Stimulated activated CD4-positive, alpha-beta T cell treated with anti-CD3 and anti-CD28 coated beads, Interleukin-15, amount 100 ng/mL, for 24 hours (primary cell): ENCODE measurements at regions not wholly inside any gene's neighbourhood (a gene's known extent, or its start where the extent isn't known, plus 50 kb on each side); places are given as distances from the start of the nearest gene placed in this dataset.
"Not testable (repeated sequence)": the region's sequence is repeated elsewhere in the genome, so short reads cannot be mapped to it uniquely, and the experiment has no call there.

ENCODE experiments used
- DNase-seq: peaks from one replicate; pipeline ENCODE4 v3.0.0-alpha.2; 2020

GRCh38 chr6:47180633-47181032, 129.1 kb downstream of the TNFRSF21 start:
- DNase-seq, result no peak

- no peak for DNase-seq
These were observed 130.4 kb downstream of the TNFRSF21 start for GRCh38 chr6:47179286-47179685.

GRCh38 chr6:47175656-47176055, 133.5 kb upstream of the ADGRF1 start:
- no peak for DNase-seq

DNA sequence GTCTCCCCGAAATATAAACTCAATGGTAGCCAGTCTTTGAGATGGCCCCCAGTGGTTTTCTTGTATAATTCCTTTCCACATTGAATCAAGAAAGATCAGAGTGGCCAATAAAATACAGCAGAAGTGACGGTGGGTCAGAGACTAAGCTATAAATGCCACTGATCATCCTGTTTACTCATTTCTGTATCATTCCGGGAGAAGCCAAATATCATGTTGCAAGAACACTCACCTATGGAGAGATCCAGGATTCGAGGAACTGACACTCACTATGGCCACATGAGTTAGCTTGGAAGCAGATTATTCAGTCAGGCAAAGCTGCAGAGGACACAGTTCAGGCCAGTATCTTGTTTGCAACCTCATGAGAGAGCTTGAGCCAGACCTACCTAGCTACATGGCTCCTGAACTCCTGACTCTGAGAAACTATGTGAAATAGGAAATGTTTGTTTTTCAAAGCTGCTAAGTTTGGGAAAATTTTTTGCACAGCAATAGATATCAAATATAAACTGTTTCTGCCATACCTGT, 132.4 kb upstream of the ADGRF1 start:
- no peak for DNase-seq

- DNase-seq, result not testable (repeated sequence)
These were observed 131.9 kb upstream of the ADGRF1 start for GRCh38 chr6:47174063-47174462.

- not testable (repeated sequence) for DNase-seq
These were observed 131.0 kb upstream of the ADGRF1 start for GRCh38 chr6:47173145-47173544.

- no peak for DNase-seq
These were observed 128.4 kb upstream of the ADGRF1 start for GRCh38 chr6:47170617-47170947.

DNA sequence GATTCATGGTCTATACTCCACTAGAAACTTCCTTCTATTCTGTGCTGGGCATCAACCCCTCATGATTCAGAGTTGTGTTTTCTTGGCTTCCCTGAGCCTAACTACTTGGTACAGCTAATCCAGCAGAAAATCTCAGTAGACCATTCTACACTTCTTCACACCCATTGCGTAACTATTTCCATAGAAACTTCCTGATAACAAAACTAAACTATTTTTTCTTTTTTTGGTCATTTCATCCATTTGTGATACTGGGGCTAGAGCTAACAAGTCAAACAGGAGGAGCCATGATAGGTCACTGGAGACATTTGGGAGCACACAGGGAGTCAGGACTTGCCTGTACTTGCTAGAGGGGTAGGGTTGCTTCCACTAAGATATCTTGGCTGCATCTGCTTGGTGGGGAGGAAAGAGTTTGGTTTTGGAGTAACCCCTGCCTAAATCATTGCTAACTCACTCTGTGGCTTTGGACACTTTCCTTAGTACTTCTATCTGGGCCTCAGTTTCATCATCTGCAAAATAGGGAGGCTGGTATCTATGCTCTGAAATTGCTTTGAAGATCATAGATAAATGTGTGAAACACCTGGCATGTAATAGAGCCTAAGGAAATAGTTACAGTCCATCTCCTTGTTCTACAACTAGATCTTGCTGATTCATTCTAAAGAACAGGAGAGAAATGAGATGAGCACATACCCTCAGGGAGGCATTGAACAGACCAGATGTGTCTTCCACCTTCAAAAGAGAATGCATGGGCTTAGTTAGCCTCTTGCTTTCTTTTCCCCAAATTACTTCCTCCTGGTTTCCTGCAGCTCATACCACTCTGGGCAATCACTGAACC, 127.9 kb upstream of the ADGRF1 start:
- no peak for DNase-seq

DNA sequence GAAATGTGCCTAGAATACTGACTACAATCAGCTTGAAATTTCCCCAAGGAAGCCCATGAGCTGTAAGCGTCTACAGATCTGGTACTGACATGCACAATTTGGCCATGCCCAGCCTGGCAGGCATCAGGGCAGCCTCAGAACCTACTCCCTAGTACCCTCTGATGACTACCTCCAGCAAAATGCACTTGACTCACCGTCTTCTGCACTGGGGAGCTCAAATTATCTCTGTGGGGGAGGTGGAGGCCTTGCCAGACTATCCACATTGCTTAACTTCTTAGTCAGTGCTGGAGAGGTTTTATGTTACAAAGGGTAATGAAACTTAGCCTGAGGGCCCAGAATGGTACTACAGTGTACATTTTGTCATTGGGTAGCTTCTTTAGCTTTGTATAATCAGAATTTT, 126.0 kb upstream of the ADGRF1 start:
- no peak for DNase-seq

DNA sequence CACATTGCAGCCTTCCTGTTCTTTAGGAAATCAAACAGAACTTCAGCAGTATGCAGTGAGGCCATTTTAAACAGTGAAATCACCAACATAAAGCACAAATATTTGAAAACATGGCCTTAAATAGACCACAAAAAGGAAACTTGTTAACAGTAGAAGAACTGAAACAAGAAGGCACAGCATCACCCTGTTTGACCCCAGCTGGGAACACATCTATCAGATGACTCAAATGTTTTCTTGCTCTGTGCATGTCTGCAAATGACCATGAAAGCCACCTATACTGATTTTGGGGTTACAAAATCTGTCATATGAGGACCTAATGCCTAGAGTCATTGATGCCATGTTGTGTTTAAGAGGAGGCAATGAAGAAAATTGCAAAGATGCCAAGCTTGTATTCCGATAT, 123.8 kb upstream of the ADGRF1 start:
- no peak for DNase-seq

DNA sequence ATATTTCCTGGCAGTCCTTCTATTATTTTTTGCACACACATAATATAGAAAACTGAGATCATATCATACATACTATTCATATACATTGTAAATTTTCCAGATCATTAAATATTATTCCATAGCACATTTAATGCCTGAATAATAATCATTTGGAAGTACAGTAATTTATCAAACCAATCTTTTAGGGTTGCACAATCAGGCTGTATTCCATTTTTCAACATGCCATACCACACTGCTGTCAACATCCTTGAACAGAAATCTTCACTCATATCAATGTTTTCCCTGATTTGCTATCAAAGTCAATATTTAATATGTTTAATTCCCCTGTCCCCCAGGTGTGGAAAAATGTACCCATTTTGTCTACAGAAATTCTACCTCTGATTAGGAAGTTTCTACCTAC, 122.7 kb upstream of the ADGRF1 start:
- DNase-seq, result no peak

DNA sequence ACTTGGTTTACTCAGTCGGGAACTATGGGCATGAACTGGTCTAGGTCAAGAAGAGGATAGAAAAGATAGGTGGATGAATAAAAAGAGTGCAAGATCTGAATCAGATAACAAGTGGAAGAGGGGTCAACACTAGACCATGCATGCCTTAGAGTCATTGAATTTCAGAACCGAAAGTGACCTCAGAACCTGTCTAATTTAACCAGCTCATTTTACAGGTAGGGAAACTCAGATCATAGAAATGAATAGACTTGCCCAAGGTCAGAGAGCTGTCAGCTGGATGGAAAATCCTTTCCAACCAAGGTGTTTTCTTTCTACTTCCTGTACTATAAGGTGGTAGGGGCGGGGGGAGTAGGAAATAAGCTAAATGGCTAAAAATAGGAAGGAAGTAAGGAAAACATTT, 121.4 kb upstream of the ADGRF1 start:
- no peak for DNase-seq

DNA sequence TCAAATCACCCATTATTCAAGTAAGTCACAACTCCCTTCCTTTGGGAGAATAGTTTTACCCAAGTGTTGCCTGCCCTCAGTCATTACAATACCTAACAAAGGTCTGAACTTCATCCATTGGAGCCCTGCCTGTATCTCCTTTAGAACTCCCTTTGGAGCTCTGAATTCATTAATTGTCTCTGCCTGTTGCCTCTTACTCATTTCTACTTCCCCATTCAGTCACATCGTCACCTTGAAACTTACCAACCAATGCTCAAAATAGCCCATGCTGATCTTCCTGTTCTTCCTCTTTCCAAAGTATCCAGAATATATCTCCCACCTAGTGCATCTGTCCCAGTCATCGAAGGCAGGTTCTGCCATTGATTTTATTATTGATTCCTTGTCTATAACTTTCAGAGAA, 120.7 kb upstream of the ADGRF1 start:
- DNase-seq, result no peak

DNA sequence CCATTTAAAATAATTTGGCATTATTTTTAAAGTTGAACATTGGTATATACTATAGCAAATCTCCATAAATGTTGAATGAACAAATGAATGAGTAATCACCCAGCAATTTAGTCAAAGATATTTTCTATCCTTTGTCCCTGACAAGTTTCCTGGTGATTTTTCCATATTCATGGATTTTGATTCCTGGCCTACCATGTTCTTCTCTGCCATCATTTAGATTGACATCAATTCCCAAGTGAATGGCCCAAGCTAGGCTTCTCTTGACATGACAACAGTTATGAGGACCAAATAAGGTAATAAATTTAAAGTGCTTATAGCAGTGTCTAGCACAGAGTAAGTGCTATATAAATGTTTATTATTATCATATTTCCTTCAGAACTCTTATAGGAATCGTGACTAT, 120.1 kb upstream of the ADGRF1 start:
- no peak for DNase-seq

DNA sequence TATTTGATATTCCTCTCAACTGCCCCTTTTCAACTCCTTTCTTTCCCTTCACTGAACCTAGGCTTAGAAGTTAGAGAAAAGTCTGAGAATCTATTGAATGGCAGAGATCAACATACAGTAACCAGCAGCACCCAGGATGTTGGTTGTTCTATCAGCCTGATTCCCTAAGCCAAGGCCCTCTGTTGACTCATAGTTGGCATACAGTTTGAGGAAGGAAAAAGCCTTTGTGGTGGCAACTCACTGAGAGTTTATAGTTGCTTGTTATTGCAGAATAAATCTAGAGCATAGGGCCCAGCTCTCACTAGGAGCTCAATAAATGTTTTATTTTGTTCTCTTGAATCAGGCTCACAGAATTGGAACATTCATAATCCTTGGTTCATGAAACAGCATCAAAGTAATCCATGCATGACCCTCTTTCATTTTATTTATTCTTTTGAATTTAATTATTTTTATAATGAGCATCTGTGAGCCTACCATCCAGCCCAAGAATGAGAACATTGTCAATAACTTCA, 119.1 kb upstream of the ADGRF1 start:
- no peak for DNase-seq

GRCh38 chr6:47160702-47161101, 118.6 kb upstream of the ADGRF1 start:
- no peak for DNase-seq

DNA sequence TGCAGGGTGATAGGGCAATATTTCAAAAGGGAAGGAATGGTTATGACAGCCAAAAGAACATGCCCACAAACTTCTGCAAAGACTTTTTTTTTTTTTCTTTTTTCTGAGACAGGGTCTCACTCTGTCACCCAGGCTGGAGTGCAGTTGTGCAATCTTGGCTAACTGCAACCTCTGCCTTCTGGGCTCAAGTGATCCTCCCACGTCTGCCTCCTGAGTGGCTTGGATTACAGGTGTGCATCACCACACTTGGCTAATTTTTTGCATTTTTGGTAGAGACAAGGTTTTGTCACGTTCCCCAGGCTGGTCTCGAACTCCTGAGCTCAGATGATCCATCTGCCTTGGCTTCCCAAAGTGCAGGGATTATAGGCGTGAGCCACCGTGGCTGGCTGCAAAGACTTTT, 117.6 kb upstream of the ADGRF1 start:
- no peak for DNase-seq

DNA sequence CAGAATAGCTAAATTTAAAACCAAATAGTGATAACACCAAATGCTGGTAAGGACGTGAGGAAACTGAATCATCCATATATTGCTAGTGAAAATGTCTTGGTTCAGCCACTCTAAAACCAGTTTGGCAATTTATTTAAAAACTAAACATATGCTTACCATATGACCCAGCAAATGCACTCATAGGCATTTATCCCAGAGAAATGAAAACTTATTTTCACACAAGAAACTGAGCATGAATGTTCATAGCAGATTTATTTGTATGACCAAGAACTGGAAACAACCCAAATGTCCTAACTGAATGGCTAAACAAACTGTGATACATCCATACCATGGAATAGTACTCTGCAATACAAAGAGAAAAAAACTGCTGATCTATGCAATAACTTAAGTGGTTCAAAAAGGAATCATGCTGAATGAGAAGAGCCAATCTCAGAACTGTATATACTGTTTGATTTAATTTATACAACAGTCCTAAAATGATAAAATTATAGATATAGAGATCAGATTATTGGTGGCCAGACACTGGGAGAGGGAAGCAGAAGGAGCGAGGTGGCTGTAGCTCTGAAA, 115.6 kb upstream of the ADGRF1 start:
- DNase-seq, result no peak

DNA sequence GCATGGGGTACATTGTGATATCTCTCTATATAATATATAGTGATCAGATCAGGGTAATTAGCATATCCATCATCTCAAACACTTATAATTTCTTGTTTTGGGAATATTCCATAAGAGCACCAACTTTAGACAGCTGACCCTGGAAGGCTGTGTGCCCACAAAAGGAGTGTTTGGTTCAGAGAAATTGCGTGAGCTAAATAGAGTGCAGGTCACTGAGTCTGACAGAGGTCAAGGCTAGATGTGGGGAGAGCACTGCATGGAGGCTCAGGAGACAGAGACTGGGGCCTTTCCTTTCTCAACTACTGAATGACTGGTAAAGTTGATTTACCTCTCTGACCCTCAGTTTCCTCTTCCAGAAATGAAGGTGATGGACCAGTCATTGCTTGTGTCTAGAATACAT, 114.9 kb upstream of the ADGRF1 start:
- no peak for DNase-seq

DNA sequence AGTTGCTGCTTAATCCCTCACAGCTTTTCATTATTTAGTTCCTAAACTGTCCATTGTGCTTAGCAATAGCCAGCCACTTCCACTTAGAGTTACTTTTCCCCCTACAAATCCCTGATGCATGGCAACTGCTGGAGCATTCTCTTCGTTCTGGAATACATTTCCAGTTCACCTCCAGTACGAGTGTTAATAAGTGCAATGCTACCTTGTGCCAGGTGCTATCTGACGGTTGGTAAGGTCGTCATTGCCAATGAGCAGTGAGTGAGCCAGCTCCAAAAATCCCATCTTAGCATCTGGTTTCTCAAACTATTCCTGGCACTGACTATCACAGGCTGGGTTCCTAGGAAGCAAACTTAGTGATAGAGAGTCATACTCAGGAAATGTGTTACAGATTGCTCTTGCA, 114.1 kb upstream of the ADGRF1 start:
- no peak for DNase-seq

DNA sequence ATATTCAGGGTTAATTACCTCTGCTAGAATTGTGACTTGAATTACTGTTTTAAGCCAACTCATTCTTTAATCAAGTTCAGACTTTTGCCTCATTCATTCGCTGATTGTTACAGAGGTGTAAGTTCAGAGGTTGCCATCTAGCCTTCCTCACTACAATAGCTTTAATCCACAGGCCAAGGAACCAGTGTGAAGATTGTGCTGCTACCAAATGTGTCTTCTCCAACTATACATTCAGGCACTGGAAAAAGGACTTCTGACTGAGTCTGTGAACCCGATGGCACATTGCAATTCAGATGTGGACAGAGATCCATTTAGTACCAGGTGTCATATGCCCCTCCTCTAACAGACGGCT, 111.2 kb upstream of the ADGRF1 start:
- DNase-seq, result no peak

DNA sequence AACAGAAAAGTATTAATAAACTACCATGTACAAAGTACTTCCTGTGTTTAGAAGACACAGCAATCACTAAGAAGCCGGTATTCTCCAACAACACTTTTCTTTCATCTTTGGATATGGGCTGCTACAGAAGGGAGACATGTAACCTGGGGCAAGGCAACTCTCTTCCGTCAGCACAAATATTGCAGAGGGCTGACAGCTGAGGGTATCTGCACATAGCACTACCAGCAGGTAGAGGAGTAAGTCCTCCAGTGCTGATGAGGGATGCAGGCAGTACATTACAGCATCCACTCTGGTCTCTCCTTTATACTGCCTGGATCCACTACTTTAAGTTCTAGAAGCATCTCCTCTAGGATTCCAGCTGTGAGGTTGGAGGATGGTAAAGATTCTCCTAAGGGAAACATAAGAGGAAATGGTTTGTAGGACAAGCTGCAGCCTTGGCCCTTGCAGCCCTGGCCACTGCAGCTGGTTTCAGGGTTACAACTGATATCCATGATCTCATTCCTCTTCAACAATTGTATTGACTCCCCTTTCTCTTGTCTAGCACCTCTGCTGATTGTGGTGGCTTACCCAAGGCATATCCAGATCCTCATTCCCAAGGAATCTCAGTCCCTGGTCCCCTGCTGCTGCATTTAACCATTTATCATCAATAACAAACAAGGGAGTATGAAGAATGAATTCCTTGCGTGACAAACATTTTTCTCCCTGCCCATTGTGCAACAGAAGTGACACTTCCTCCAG, 110.7 kb upstream of the ADGRF1 start:
- no peak for DNase-seq

DNA sequence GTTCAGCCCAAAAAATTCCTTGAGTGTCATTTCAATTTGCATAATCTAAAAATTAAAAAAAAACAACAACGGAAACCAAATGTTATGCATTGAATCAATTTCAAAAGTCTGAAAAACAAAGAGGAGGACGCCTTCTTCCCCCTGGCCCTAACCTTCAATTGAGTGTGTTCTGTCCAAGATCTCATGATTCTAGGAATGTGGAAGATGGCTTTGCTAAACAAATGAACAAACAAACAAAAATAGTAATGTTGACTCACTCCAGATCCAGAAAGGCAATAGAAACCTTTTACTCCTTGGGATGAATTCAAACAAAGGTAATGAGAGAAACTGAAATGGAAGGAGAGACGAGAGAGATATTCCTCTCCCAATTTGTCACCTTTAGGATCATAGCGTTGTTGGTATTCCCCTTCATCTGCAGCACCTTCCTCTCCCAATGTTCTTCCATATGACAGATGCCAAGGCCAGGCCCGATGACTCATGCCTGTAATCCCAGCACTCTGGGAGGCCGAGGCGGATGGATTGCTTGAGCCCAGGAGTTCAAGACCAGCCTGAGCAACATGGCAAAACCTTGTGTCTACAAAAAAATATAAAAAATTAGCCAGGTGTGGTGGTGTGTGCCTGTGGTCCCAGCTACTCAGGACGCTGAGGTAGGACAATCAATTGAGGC, 109.2 kb upstream of the ADGRF1 start:
- no peak for DNase-seq
